Activated CD8-positive, alpha-beta T cell treated with anti-CD3 and anti-CD28 coated beads for 36 hours (primary cell): ENCODE measurements at regions not wholly inside any gene's neighbourhood (a gene's known extent, or its start where the extent isn't known, plus 50 kb on each side); places are given as distances from the start of the nearest gene placed in this dataset.
"Not testable (repeated sequence)": the region's sequence is repeated elsewhere in the genome, so short reads cannot be mapped to it uniquely, and the experiment has no call there.

Source experiments
- ATAC-seq: fragments of 200-7000 bp; cut with Tn5 transposase; one replicate; pipeline ENCODE4 v1.10.0; 2021; ENCODE audit warnings: mild to moderate bottlenecking, moderate library complexity
- CTCF ChIA-PET: fragments of 350-600 bp; sonication (Branson Sonifier 250); formaldehyde crosslinking; loops from one replicate; lab custom pipeline; 2021; ENCODE audit warnings: antibody characterized with exemption; lab: Charles Lee
- POLR2A ChIA-PET: fragments of 350-600 bp; sonication (Branson Sonifier 250); formaldehyde crosslinking; loops from one replicate; lab custom pipeline; 2021; ENCODE audit warnings: antibody characterized with exemption; lab: Charles Lee
- DNase-seq: peaks from one replicate; pipeline ENCODE4 v3.0.0-alpha.2; 2020
- H3K27ac Mint-ChIP-seq: one replicate; pipeline ENCODE4 v1.8.0; 2021; ENCODE audit warnings: mild to moderate bottlenecking, mixed read lengths
- H3K27me3 Mint-ChIP-seq: one replicate; pipeline ENCODE4 v1.8.0; 2021; ENCODE audit warnings: mixed read lengths
- H3K36me3 Mint-ChIP-seq: one replicate; pipeline ENCODE4 v1.8.0; 2021; ENCODE audit warnings: low read depth, mixed read lengths
- H3K4me1 Mint-ChIP-seq: one replicate; pipeline ENCODE4 v1.8.0; 2021; ENCODE audit warnings: low read depth, mixed read lengths
- H3K4me3 Mint-ChIP-seq: one replicate; pipeline ENCODE4 v1.8.0; 2021; ENCODE audit warnings: mild to moderate bottlenecking, moderate library complexity, mixed read lengths
- H3K9me3 Mint-ChIP-seq: one replicate; pipeline ENCODE4 v1.8.0; 2021; ENCODE audit warnings: mixed read lengths
- CTCF ChIP-seq: fragments of 200-600 bp; IDR thresholded peaks from one replicate; pipeline ENCODE4 v1.8.0; 2022; ENCODE audit warnings: antibody characterized with exemption, mild to moderate bottlenecking
- intact Hi-C: fragments of 100-400 bp; cut with micrococcal nuclease; formaldehyde crosslinking; loops from one replicate; pipeline ENCODE4 v1.10.0; 2022

GRCh38 chr4:101699441-101700124, 90.9 kb upstream of the BANK1 start:
- Mint-ChIP-seq H3K4me1 (no peaks in the 10 kb centered on the region), H3K4me3 (no peak overlapping the region), H3K36me3 (no peaks in the 10 kb centered on the region), H3K27ac (no peak overlapping the region), H3K9me3 (no peaks in the 10 kb centered on the region), H3K27me3 (peaks cover 3% of the 10 kb centered on the region)
- intact Hi-C loops, result no loop called here
- TF ChIP-seq CTCF, result no peak
- DNase-seq, result no peak
- POLR2A ChIA-PET, result no interaction called here
- ATAC-seq, result no peak
- CTCF ChIA-PET, result no interaction called here

- POLR2A ChIA-PET, result no interaction called here
- Mint-ChIP-seq H3K4me3 (no peak overlapping the region), H3K27me3 (peaks cover 3% of the 10 kb centered on the region), H3K4me1 (no peaks in the 10 kb centered on the region), H3K27ac (no peak overlapping the region), H3K36me3 (no peaks in the 10 kb centered on the region), H3K9me3 (no peaks in the 10 kb centered on the region)
- TF ChIP-seq CTCF, result no peak
- intact Hi-C loops, result no loop called here
- CTCF ChIA-PET, result no interaction called here
- ATAC-seq (no peak), DNase-seq (no peak)
Observed at GRCh38 chr4:101697266-101697665, 93.3 kb upstream of the BANK1 start.

DNA sequence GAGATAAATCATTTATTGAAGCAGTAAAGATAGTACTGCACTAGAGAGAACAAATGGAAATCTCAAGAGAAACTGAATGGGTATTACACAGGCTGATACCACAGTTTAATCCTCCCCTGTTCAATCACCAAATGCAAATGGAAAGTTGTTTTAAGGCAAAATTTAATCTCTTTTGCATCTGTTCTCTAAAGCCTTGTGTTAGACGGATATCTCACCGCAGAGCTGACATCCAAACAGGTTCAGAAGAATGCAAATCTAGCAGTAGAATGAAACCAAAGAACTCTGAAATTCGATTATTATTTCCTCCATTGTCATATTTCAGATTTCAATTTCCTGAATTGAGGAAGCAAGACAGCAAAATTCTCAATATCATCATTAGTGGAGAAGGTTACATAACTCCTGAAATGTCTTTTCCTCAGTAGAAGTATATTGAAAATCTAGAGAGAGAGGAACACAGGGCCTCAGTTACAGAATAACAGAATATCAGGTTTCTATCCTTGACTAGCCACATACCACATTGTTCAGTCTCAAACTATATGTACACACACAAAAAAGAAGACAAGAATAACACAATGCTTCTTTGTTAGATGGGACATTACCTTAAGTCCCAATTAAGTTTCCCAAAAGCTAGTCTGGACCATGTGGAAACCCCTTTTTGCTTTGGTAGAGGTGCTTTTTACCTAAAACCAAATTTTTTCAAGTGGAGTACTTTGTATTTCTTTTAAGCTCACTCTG, 94.1 kb upstream of the BANK1 start:
- peaks cover 3% of the 10 kb centered on the region for H3K27me3 Mint-ChIP-seq

GRCh38 chr4:101695176-101695575, 95.4 kb upstream of the BANK1 start:
- ChIA-PET CTCF (no interaction called here), POLR2A (no interaction called here)
- intact Hi-C loops, result no loop called here
- H3K27me3 Mint-ChIP-seq, result peaks cover 7% of the 10 kb centered on the region
- H3K4me3 Mint-ChIP-seq, result no peak overlapping the region
- no peak for ATAC-seq
- H3K9me3 Mint-ChIP-seq, result no peaks in the 10 kb centered on the region
- TF ChIP-seq CTCF, result no peak
- DNase-seq, result no peak
- no peak overlapping the region for H3K27ac Mint-ChIP-seq
- no peaks in the 10 kb centered on the region for H3K4me1 Mint-ChIP-seq
- no peaks in the 10 kb centered on the region for H3K36me3 Mint-ChIP-seq

More for the DNA sequence above, 94.1 kb upstream of the BANK1 start:
- ChIA-PET POLR2A (no interaction called here), CTCF (no interaction called here)
- H3K9me3 Mint-ChIP-seq, result no peaks in the 10 kb centered on the region
- DNase-seq (no peak), ATAC-seq (no peak)
- TF ChIP-seq CTCF, result no peak
- intact Hi-C loops, result no loop called here
- H3K4me3 Mint-ChIP-seq, result no peak overlapping the region
- H3K36me3 Mint-ChIP-seq, result no peaks in the 10 kb centered on the region
- no peaks in the 10 kb centered on the region for H3K4me1 Mint-ChIP-seq
- no peak overlapping the region for H3K27ac Mint-ChIP-seq

DNA sequence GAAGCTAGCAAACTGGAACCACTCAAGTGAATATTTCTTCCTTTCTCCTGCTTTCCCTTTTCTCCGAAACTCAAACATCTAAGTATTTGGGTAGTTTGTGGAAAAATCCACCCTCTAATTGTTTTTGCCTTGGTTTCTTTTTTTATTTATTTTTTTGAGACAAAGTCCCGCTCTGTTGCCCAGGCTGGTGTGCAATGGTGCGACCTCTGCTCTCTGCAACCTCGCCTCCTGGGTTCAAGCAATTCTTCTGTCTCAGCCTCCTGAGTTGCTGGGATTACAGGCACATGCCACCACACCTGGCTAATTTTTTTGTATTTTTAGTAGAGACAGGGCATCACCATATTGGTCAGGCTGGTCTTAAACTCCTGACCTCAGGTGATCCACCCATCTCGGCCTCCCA, 96.1 kb upstream of the BANK1 start:
- POLR2A ChIA-PET, H3K27ac Mint-ChIP-seq, intact Hi-C loops, H3K4me1 Mint-ChIP-seq, CTCF ChIA-PET, H3K9me3 Mint-ChIP-seq, ATAC-seq, DNase-seq, H3K36me3 Mint-ChIP-seq, H3K4me3 Mint-ChIP-seq: not testable (repeated sequence)
- peaks cover 12% of the 10 kb centered on the region for H3K27me3 Mint-ChIP-seq
